BE2C (cell line): ENCODE measurements at regions not wholly inside any gene's neighbourhood (a gene's known extent, or its start where the extent isn't known, plus 50 kb on each side); places are given as distances from the start of the nearest gene placed in this dataset.

Experiments used
- DNase-seq: peaks from one replicate; pipeline ENCODE4 v3.0.0-alpha.2; 2020
- H3K27me3 ChIP-seq: fragments of 250-450 bp; sonication (Bioruptor Pico); 2 replicates; pipeline ENCODE4 v1.5.1; 2020; ENCODE audit warnings: mild to moderate bottlenecking
- H3K36me3 ChIP-seq: fragments of 250-450 bp; sonication (Bioruptor Pico); 2 replicates; pipeline ENCODE4 v1.5.1; 2020; ENCODE audit warnings: mild to moderate bottlenecking
- H3K4me1 ChIP-seq: fragments of 250-450 bp; sonication (Bioruptor Pico); 2 replicates; pipeline ENCODE4 v1.5.1; 2020
- H3K4me3 ChIP-seq: 2 replicates; pipeline ENCODE4 v1.5.1; 2011; ENCODE audit warnings: low read depth, low read length
- H3K9me3 ChIP-seq: fragments of 250-450 bp; sonication (Bioruptor Pico); 2 replicates; pipeline ENCODE4 v1.5.1; 2020
- TF ChIP-seq, protein P1 (sequence below): IDR thresholded peaks from 2 replicates; pipeline ENCODE4 v1.5.1; 2012; ENCODE audit warnings: mild to moderate bottlenecking, low read depth, low read length

DNA sequence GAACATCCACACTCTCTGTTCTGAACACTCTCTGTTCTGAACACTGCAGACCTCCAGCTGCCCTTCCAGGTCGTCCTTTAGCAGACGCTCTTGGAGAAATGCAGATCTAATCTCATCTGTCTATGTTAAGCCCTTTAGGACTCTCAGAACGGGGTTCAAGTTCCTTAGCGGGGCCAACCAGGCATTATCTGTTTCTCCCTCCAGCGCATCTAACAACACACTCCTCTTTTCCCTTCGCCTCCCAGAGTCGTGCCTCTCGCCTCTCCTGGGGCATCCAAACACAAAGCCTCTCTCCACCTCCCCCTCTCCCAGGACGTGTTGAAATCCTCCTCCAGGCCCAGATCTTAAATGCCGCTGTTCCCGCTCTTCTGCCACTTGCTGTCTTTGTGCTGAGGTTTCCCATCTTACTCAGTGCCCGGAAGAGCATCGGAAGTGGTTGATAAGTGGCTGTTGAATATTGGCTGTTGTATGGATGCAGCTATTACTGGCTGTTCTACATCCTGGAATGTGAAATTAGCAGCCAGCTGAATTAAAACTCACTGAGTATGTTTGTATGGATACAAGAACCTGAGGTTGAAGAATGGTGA lies 108.4 kb upstream of the GGTLC1 start:
- H3K4me1 ChIP-seq, result no peaks in the 10 kb centered on the region

DNA sequence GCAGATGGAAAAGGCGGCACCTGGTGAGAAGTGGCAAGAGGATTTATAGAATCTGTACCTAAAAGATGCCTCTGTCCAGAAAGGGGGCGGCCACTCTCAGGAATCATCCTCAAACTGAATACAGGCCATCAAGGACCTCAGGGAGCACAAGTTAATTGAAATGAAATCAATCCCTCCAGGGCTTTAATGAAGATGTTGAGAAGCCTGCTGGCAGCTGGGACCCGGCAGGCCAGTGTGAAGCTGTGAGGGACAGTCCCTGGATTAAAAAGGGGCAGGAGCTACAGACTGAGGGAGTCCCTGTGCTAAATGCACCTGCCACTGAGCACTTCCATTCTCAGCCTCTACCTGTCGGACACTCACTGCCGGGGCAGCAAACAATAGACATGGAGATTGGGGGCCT lies 107.7 kb upstream of the GGTLC1 start:
- Histone ChIP-seq H3K36me3 (no peaks in the 10 kb centered on the region), H3K4me3 (no peak overlapping the region), H3K9me3 (no peaks in the 10 kb centered on the region), H3K27me3 (no peaks in the 10 kb centered on the region), H3K4me1 (no peaks in the 10 kb centered on the region)
- TF ChIP-seq, protein P1, sequence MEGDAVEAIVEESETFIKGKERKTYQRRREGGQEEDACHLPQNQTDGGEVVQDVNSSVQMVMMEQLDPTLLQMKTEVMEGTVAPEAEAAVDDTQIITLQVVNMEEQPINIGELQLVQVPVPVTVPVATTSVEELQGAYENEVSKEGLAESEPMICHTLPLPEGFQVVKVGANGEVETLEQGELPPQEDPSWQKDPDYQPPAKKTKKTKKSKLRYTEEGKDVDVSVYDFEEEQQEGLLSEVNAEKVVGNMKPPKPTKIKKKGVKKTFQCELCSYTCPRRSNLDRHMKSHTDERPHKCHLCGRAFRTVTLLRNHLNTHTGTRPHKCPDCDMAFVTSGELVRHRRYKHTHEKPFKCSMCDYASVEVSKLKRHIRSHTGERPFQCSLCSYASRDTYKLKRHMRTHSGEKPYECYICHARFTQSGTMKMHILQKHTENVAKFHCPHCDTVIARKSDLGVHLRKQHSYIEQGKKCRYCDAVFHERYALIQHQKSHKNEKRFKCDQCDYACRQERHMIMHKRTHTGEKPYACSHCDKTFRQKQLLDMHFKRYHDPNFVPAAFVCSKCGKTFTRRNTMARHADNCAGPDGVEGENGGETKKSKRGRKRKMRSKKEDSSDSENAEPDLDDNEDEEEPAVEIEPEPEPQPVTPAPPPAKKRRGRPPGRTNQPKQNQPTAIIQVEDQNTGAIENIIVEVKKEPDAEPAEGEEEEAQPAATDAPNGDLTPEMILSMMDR, result no peak
- no peak for DNase-seq

More for the DNA sequence above, 108.4 kb upstream of the GGTLC1 start:
- DNase-seq, result no peak
- Histone ChIP-seq H3K27me3 (no peaks in the 10 kb centered on the region), H3K36me3 (no peaks in the 10 kb centered on the region), H3K4me3 (no peak overlapping the region), H3K9me3 (no peaks in the 10 kb centered on the region)
- TF ChIP-seq, protein P1, result no peak

- no peak overlapping the region for H3K4me3 ChIP-seq
- H3K4me1 ChIP-seq, result no peaks in the 10 kb centered on the region
- TF ChIP-seq, protein P1, result no peak
- no peaks in the 10 kb centered on the region for H3K36me3 ChIP-seq
- DNase-seq, result no peak
- no peaks in the 10 kb centered on the region for H3K9me3 ChIP-seq
- no peaks in the 10 kb centered on the region for H3K27me3 ChIP-seq
These were observed 107.2 kb upstream of the GGTLC1 start for GRCh38 chr20:24095756-24096155.

DNA sequence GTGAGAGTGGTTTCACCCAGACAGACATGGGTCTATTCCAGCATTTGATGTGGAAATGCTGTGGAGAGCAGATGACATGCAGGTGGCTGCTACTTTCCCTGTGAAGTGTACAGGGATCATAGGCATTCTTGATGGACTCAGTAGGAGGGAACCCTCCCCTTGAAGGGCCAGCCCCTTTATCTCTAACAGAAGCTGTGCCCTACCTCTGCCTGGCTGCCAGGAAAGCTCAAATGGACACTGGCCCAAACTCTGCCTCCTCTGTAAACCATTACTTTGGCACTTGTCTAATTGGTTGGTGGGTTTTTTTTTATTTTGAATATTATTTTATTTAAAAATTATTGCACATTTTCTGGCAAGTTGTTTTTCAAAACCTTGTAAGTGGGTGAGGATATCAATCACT lies 106.7 kb upstream of the GGTLC1 start:
- H3K4me3 ChIP-seq, result no peak overlapping the region
- H3K9me3 ChIP-seq, result no peaks in the 10 kb centered on the region
- H3K36me3 ChIP-seq, result no peaks in the 10 kb centered on the region
- H3K27me3 ChIP-seq, result no peaks in the 10 kb centered on the region
- no peak for DNase-seq
- no peaks in the 10 kb centered on the region for H3K4me1 ChIP-seq
- TF ChIP-seq, protein P1, result no peak

GRCh38 chr20:24089576-24089975 lies 101.0 kb upstream of the GGTLC1 start:
- Histone ChIP-seq H3K36me3 (no peaks in the 10 kb centered on the region), H3K9me3 (no peaks in the 10 kb centered on the region), H3K27me3 (no peaks in the 10 kb centered on the region; the same call in 1 of the 2 replicates), H3K4me3 (no peak overlapping the region), H3K4me1 (no peaks in the 10 kb centered on the region)
- TF ChIP-seq, protein P1, result no peak
- no peak for DNase-seq

GRCh38 chr20:24086121-24086520 lies 97.5 kb upstream of the GGTLC1 start:
- H3K27me3 ChIP-seq, result no peaks in the 10 kb centered on the region; the same call in 1 of the 2 replicates
- H3K36me3 ChIP-seq, result no peaks in the 10 kb centered on the region
- no peak overlapping the region for H3K4me3 ChIP-seq
- H3K9me3 ChIP-seq, result no peaks in the 10 kb centered on the region
- no peak for DNase-seq
- no peaks in the 10 kb centered on the region for H3K4me1 ChIP-seq
- TF ChIP-seq, protein P1, result no peak
